ENCODE measurements at regions not wholly inside any gene's neighbourhood (a gene's known extent, or its start where the extent isn't known, plus 50 kb on each side); places are given as distances from the start of the nearest gene placed in this dataset.

GRCh38 chr13:58625703-58626389 is 994.3 kb downstream of the PCDH17 start:
- TF ChIP-seq CTCF (IDR thresholded peaks at IDR 0.05; ENCODE audit: insufficient read depth, missing control alignments), result no peak
- DNase-seq (ENCODE audit: insufficient read length, low spot score) (no peak), FAIRE-seq (no peak)

- no peak for TF ChIP-seq CTCF (IDR thresholded peaks at IDR 0.05; ENCODE audit: insufficient read depth, missing control alignments)
- no peak for FAIRE-seq
- DNase-seq (ENCODE audit: insufficient read length, low spot score), result no peak
Observed at GRCh38 chr13:58630794-58631193, 999.2 kb downstream of the PCDH17 start.

- DNase-seq (ENCODE audit: insufficient read length, low spot score) (no peak), FAIRE-seq (no peak)
- no peak for TF ChIP-seq CTCF (IDR thresholded peaks at IDR 0.05; ENCODE audit: insufficient read depth, missing control alignments)
Observed at GRCh38 chr13:58633226-58633625, 1001.7 kb downstream of the PCDH17 start.

GRCh38 chr13:58655086-58655485 is 1023.5 kb downstream of the PCDH17 start:
- DNase-seq (ENCODE audit: insufficient read length, low spot score) (no peak), FAIRE-seq (no peak)
- TF ChIP-seq CTCF (IDR thresholded peaks at IDR 0.05; ENCODE audit: insufficient read depth, missing control alignments), result no peak

GRCh38 chr13:58660826-58661225 is 1029.3 kb downstream of the PCDH17 start:
- no peak for FAIRE-seq
- no peak for DNase-seq (ENCODE audit: insufficient read length, low spot score)
- no peak for TF ChIP-seq CTCF (IDR thresholded peaks at IDR 0.05; ENCODE audit: insufficient read depth, missing control alignments)

GRCh38 chr13:58666331-58666730 is 1034.8 kb downstream of the PCDH17 start:
- DNase-seq (ENCODE audit: insufficient read length, low spot score) (no peak), FAIRE-seq (no peak)
- no peak for TF ChIP-seq CTCF (IDR thresholded peaks at IDR 0.05; ENCODE audit: insufficient read depth, missing control alignments)

GRCh38 chr13:58667096-58667495 is 1035.6 kb downstream of the PCDH17 start:
- DNase-seq (ENCODE audit: insufficient read length, low spot score) (no peak), FAIRE-seq (no peak)
- TF ChIP-seq CTCF (IDR thresholded peaks at IDR 0.05; ENCODE audit: insufficient read depth, missing control alignments), result no peak
